GM12878 (cell line): ENCODE measurements at regions not wholly inside any gene's neighbourhood (a gene's known extent, or its start where the extent isn't known, plus 50 kb on each side); places are given as distances from the start of the nearest gene placed in this dataset.

Experiments
- ATAC-seq: fragments of 200-7000 bp; cut with Tn5 transposase; 3 replicates; pipeline ENCODE4 v1.9.1; 2020; ENCODE audit warnings: mild to moderate bottlenecking, moderate library complexity
- BruUV-seq: library from RNA; stranded (reverse); fragments of 400-500 nt; replicated peaks from 2 replicates; lab custom pipeline; 2021; lab: Mats Ljungman, UMichigan
- CTCF ChIA-PET: fragments of 300-600 bp; sonication (Branson Sonifier 250); formaldehyde crosslinking; extraction: SDS; loops from one replicate; lab custom pipeline; 2021; ENCODE audit warnings: inconsistent platforms; lab: Yijun Ruan, JAX
- POLR2A ChIA-PET: fragments of 350-600 bp; formaldehyde crosslinking; extraction: SDS; loops from one replicate; lab custom pipeline; 2021; ENCODE audit warnings: inconsistent platforms; lab: Charles Lee
- RAD21 ChIA-PET: fragments of 300-600 bp; sonication (Branson Sonifier 250); formaldehyde crosslinking; loops from one replicate; lab custom pipeline; 2023; ENCODE audit warnings: antibody characterized with exemption; ENCODE audit not compliant: unreplicated experiment; lab: Charles Lee
- SMC1A ChIA-PET: fragments of 300-600 bp; sonication (Branson Sonifier 250); formaldehyde crosslinking; loops from one replicate; lab custom pipeline; 2023; ENCODE audit not compliant: unreplicated experiment, uncharacterized antibody; lab: Charles Lee
- DNase-seq: peaks from one replicate; pipeline ENCODE4 v3.0.0-alpha.2; 2011; ENCODE audit warnings: low read depth, low spot score
- FAIRE-seq: peaks from 3 replicates; lab custom pipeline; 2011; peaks lifted over from hg19 to GRCh38; lab: Jason Lieb, UNC
- H2AFZ ChIP-seq: 2 replicates; pipeline ENCODE4 v1.6.0; 2011; ENCODE audit warnings: low read depth, low read length, control low read depth; ENCODE audit not compliant: control insufficient read depth
- H3K27ac ChIP-seq: 2 replicates; pipeline ENCODE4 v1.5.1; 2011; ENCODE audit warnings: control low read depth; ENCODE audit not compliant: control insufficient read depth, insufficient read depth
- H3K27me3 ChIP-seq, 2 experiments: replicated peaks in 1 of 2; 2 replicates each; pipeline versions ENCODE4 v1.6.0 to v1.6.1; 2011; ENCODE audit warnings: low read length in 1 of 2; ENCODE audit not compliant: control insufficient read depth in 2 of 2, insufficient read depth in 2 of 2
- H3K36me3 ChIP-seq, 2 experiments: 2 replicates each; pipeline ENCODE4 v1.5.1; 2011; ENCODE audit warnings: low read length in 1 of 2; ENCODE audit not compliant: control insufficient read depth in 2 of 2, insufficient read depth in 2 of 2
- H3K4me1 ChIP-seq: 2 replicates; pipeline ENCODE4 v1.6.1; 2011; ENCODE audit warnings: mild to moderate bottlenecking, low read length, moderate library complexity, mixed read lengths; ENCODE audit not compliant: control insufficient read depth, insufficient read depth
- H3K4me2 ChIP-seq: 2 replicates; pipeline ENCODE4 v1.6.0; 2011; ENCODE audit warnings: control low read depth; ENCODE audit not compliant: control insufficient read depth, insufficient read depth
- H3K4me3 ChIP-seq: fragments of 200-600 bp; sonication (generic); 2 replicates; pipeline ENCODE4 v1.5.1; 2016
- H3K79me2 ChIP-seq: 2 replicates; pipeline ENCODE4 v1.6.0; 2011; ENCODE audit warnings: low read length; ENCODE audit not compliant: control insufficient read depth, insufficient read depth
- H3K9ac ChIP-seq: 2 replicates; pipeline ENCODE4 v1.8.0; 2011; ENCODE audit warnings: low read length, control low read depth, mixed read lengths; ENCODE audit not compliant: control insufficient read depth, insufficient read depth
- H3K9me3 ChIP-seq: replicated peaks from 3 replicates; pipeline ENCODE4 v1.5.1; 2011; ENCODE audit warnings: mild to moderate bottlenecking, low read length; ENCODE audit not compliant: control insufficient read depth, insufficient read depth
- H4K20me1 ChIP-seq: 2 replicates; pipeline ENCODE4 v1.6.0; 2011; ENCODE audit not compliant: control insufficient read depth, insufficient read depth
- CEBPB ChIP-seq, 2 experiments: fragments of 150-350 bp in 1 of 2; IDR thresholded peaks; 2 replicates each; pipeline ENCODE4 v1.6.1; 2012 to 2014; ENCODE audit warnings: low read depth in 2 of 2, low read length in 2 of 2, borderline replicate concordance in 1 of 2, inconsistent platforms in 1 of 2
- CHD1 ChIP-seq: IDR thresholded peaks from 2 replicates; pipeline ENCODE4 v1.6.1; 2012; ENCODE audit warnings: low read depth, low read length, improper control_type of control experiment
- CHD2 ChIP-seq: IDR thresholded peaks from 2 replicates; pipeline ENCODE4 v1.6.1; 2011; ENCODE audit warnings: low read depth, low read length, improper control_type of control experiment, borderline replicate concordance
- DPF2 ChIP-seq: fragments of 450-650 bp; IDR thresholded peaks from 2 replicates; pipeline ENCODE4 v1.6.1; 2017; ENCODE audit warnings: mild to moderate bottlenecking
- NFIC ChIP-seq: IDR thresholded peaks from 2 replicates; pipeline ENCODE4 v1.6.1; 2012; ENCODE audit warnings: low read depth, mild to moderate bottlenecking, inconsistent platforms, low read length, moderate library complexity
- NFYB ChIP-seq: IDR thresholded peaks from 2 replicates; pipeline ENCODE4 v1.6.1; 2011; ENCODE audit warnings: low read depth, mild to moderate bottlenecking, low read length, improper control_type of control experiment, moderate library complexity; ENCODE audit not compliant: insufficient read depth
- RAD21 ChIP-seq: IDR thresholded peaks from 2 replicates; pipeline ENCODE4 v1.6.1; 2011; ENCODE audit warnings: mild to moderate bottlenecking, low read depth, low read length, moderate library complexity; ENCODE audit not compliant: insufficient read depth
- RAD51 ChIP-seq: fragments of 450-650 bp; IDR thresholded peaks from 2 replicates; pipeline ENCODE4 v1.6.1; 2016; ENCODE audit warnings: moderate library complexity, mild to moderate bottlenecking, inconsistent platforms
- RELA ChIP-seq: fragments of 450-650 bp; IDR thresholded peaks from 2 replicates; pipeline ENCODE4 v1.8.0; 2014; ENCODE audit warnings: borderline replicate concordance; ENCODE audit not compliant: partially characterized antibody
- SMC3 ChIP-seq: IDR thresholded peaks from 2 replicates; pipeline ENCODE4 v1.6.1; 2011; ENCODE audit warnings: low read length, improper control_type of control experiment, borderline replicate concordance
- SREBF1 ChIP-seq: IDR thresholded peaks from 2 replicates; pipeline ENCODE4 v1.6.1; 2012; ENCODE audit warnings: mild to moderate bottlenecking, low read length
- ZNF622 ChIP-seq: fragments of 450-650 bp; IDR thresholded peaks from 2 replicates; pipeline ENCODE4 v1.6.1; 2017; ENCODE audit warnings: mild to moderate bottlenecking, inconsistent platforms
- ZSCAN29 ChIP-seq: fragments of 450-650 bp; IDR thresholded peaks from 2 replicates; pipeline ENCODE4 v1.6.1; 2017; ENCODE audit warnings: mild to moderate bottlenecking, moderate library complexity
- WGBS: methylation state at CpG from one replicate; pipeline ENCODE4 v1.1.6; 2016; ENCODE audit warnings: low lambda C conversion rate; ENCODE audit not compliant: insufficient replicate concordance, insufficient coverage; ENCODE audit errors: missing lambda C conversion rate; 5-methylcytosine and 5-hydroxymethylcytosine counted together
- in situ Hi-C: fragments of 300-500 bp; cut with MboI; formaldehyde crosslinking; loops from 9 replicates; pipeline ENCODE4 v1.14.3; 2018; ENCODE audit warnings: mixed read lengths
- intact Hi-C: fragments of 100-400 bp; cut with micrococcal nuclease; formaldehyde crosslinking; loops from one replicate; pipeline ENCODE4 v1.14.2; 2022; ENCODE audit not compliant: unreplicated experiment
- TF ChIP-seq, protein P1 (sequence below): fragments of 450-650 bp; IDR thresholded peaks from 2 replicates; pipeline ENCODE4 v1.6.1; 2017; ENCODE audit warnings: mild to moderate bottlenecking
- TF ChIP-seq, protein P2 (sequence below), 3 experiments: IDR thresholded peaks in 2 of 3; conservative IDR thresholded peaks in 1 of 3; 2 replicates each; pipeline ENCODE4 v1.5.1; 2011; ENCODE audit warnings: low read depth in 3 of 3, low read length in 3 of 3, mild to moderate bottlenecking in 3 of 3, control low read depth in 2 of 3, moderate library complexity in 2 of 3, inconsistent platforms in 1 of 3, mixed read lengths in 1 of 3; ENCODE audit not compliant: control insufficient read depth in 2 of 3, insufficient read depth in 1 of 3; ENCODE audit errors: extremely low read depth in 1 of 3
- TF ChIP-seq, protein P3 (sequence below): IDR thresholded peaks from 2 replicates; pipeline ENCODE4 v1.6.1; 2011; ENCODE audit warnings: borderline replicate concordance, low read depth, mild to moderate bottlenecking, moderate library complexity, mixed read lengths, low read length; ENCODE audit not compliant: insufficient read depth; ENCODE audit errors: extremely low read length

DNA sequence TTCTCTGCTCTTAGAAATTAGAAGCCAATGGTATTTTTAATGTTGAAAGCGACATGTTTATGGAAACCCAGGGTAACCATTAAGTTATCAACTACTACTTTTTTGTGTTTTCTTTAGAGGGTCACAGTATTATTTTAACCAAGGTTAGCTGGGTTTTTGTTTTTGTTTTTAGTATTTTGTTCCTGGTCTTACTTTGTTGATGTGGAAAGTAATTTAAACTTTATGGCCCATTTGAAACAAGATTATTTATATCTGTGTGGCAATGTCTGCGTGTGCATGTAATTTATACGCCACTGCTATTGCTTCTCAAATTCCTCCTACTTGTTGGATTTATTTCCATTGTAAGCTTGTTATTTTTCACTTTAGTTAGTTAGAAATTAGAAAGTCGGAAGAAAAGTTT, 722.1 kb upstream of the NR2F2 start:
- Histone ChIP-seq H3K4me1 (no peaks in the 10 kb centered on the region), H3K9ac (no peak overlapping the region), H2AFZ (no peak overlapping the region), H3K27me3 (no peaks in the 10 kb centered on the region), H3K9me3 (no peaks in the 10 kb centered on the region), H3K36me3 (no peaks in the 10 kb centered on the region), H3K27ac (no peak overlapping the region), H4K20me1 (no peaks in the 10 kb centered on the region), H3K4me3 (no peak overlapping the region), H3K4me2 (no peak overlapping the region), H3K79me2 (no peaks in the 10 kb centered on the region)
- ChIA-PET CTCF (interaction anchor here (0.9 kb wide), 1 partner anchor 25 kb away, joined by 3 read pairs; no protein-coding TSS in a partner anchor), POLR2A (interaction anchor here (0.6 kb wide), 1 partner anchor 697 kb away, joined by 3 read pairs; no protein-coding TSS in a partner anchor), SMC1A (no interaction called here), RAD21 (no interaction called here)
- intact Hi-C loops (no loop called here), in situ Hi-C loops (no loop called here)
- DNase-seq (no peak), FAIRE-seq (no peak), ATAC-seq (no peak)
- 26% methylated on average over 4 of the region's 4 CpGs for WGBS
- TF ChIP-seq, protein P1, sequence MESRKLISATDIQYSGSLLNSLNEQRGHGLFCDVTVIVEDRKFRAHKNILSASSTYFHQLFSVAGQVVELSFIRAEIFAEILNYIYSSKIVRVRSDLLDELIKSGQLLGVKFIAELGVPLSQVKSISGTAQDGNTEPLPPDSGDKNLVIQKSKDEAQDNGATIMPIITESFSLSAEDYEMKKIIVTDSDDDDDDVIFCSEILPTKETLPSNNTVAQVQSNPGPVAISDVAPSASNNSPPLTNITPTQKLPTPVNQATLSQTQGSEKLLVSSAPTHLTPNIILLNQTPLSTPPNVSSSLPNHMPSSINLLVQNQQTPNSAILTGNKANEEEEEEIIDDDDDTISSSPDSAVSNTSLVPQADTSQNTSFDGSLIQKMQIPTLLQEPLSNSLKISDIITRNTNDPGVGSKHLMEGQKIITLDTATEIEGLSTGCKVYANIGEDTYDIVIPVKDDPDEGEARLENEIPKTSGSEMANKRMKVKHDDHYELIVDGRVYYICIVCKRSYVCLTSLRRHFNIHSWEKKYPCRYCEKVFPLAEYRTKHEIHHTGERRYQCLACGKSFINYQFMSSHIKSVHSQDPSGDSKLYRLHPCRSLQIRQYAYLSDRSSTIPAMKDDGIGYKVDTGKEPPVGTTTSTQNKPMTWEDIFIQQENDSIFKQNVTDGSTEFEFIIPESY: no peak
- TF ChIP-seq CEBPB (IDR thresholded peaks at IDR 0.05; ENCODE audit: borderline replicate concordance in 1 of 2, low read depth in 2 of 2, low read length in 2 of 2) (no peak), NFYB (no peak), CHD1 (no peak), SREBF1 (no peak), ZSCAN29 (no peak), CHD2 (no peak), RELA (no peak), RAD21 (no peak), RAD51 (no peak), SMC3 (no peak), DPF2 (no peak), ZNF622 (no peak), NFIC (no peak)
- TF ChIP-seq, protein P2, sequence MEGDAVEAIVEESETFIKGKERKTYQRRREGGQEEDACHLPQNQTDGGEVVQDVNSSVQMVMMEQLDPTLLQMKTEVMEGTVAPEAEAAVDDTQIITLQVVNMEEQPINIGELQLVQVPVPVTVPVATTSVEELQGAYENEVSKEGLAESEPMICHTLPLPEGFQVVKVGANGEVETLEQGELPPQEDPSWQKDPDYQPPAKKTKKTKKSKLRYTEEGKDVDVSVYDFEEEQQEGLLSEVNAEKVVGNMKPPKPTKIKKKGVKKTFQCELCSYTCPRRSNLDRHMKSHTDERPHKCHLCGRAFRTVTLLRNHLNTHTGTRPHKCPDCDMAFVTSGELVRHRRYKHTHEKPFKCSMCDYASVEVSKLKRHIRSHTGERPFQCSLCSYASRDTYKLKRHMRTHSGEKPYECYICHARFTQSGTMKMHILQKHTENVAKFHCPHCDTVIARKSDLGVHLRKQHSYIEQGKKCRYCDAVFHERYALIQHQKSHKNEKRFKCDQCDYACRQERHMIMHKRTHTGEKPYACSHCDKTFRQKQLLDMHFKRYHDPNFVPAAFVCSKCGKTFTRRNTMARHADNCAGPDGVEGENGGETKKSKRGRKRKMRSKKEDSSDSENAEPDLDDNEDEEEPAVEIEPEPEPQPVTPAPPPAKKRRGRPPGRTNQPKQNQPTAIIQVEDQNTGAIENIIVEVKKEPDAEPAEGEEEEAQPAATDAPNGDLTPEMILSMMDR (IDR thresholded peaks at IDR 0.05 in 2 of 3, conservative IDR thresholded peaks at IDR 0.05 in 1 of 3; ENCODE audit: control insufficient read depth in 2 of 3, extremely low read depth in 1 of 3, insufficient read depth in 1 of 3, low read depth in 3 of 3, low read length in 3 of 3): no peak
- TF ChIP-seq, protein P3, sequence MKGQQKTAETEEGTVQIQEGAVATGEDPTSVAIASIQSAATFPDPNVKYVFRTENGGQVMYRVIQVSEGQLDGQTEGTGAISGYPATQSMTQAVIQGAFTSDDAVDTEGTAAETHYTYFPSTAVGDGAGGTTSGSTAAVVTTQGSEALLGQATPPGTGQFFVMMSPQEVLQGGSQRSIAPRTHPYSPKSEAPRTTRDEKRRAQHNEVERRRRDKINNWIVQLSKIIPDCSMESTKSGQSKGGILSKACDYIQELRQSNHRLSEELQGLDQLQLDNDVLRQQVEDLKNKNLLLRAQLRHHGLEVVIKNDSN: no peak
- no TSS peak for BruUV-seq
